ENCODE measurements at regions not wholly inside any gene's neighbourhood (a gene's known extent, or its start where the extent isn't known, plus 50 kb on each side); places are given as distances from the start of the nearest gene placed in this dataset.

DNA sequence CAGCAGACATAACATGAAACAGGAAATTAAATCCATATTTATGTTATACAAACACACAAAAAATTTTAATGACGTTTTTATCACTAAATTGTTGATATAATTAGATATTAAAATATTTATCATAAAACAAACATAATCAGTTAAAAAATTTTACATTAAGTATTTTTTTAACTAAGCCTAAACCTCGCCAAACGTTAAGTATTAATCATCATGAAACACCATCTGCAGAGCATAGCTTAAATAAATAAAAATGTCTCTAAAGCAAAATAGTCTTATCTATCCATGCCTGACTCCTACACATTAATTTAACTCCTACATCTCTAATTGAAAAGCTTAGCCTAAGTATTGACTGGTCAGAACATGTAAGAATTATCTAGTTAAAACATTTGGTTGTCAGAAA lies 271.6 kb upstream of the RND3 start:
- H3K27ac ChIP-seq (ENCODE audit: extremely low read depth, low read depth, low read length) = no peak overlapping the region
- H3K4me1 ChIP-seq (ENCODE audit: control insufficient read depth, insufficient read depth, low read length) = no peaks in the 10 kb centered on the region
- ChIA-PET POLR2A (no interaction called here), CTCF (no interaction called here)
- no peaks in the 10 kb centered on the region for H3K36me3 ChIP-seq (ENCODE audit: control insufficient read depth in 2 of 2, insufficient read depth in 1 of 2, low read length in 2 of 2)
- no peaks in the 10 kb centered on the region; the same call in 1 of the 2 replicates for H3K9me3 ChIP-seq (ENCODE audit: control insufficient read depth, insufficient read depth, low read depth, low read length)
- TF ChIP-seq ZBTB1 (tag by site-specific recombination; IDR thresholded peaks at IDR 0.05) = no peak
- no peak for TF ChIP-seq ZBTB17 (tag by site-specific recombination; IDR thresholded peaks at IDR 0.05)
- H3K4me3 ChIP-seq (ENCODE audit: low read depth, low read length) = no peak overlapping the region

DNA sequence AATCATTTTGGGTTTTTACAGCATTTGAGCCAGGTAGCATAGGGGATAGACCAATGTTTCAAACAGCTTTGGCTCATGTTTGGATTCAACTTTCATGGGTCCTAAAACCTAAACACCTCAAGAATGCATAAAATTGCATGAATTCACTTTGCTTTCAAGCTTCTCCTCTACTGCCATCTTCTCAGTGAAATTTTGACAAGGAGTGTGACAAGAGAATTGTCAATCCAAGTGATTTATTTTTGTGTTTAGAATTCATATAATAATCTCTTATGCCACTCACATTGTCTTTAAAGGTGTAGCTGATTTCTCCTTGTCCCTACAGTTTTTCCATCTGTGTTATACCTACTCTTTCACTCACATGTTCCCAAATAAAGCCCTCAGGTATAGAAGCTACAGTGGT lies 264.8 kb upstream of the RND3 start:
- no peaks in the 10 kb centered on the region for H3K4me1 ChIP-seq (ENCODE audit: control insufficient read depth, insufficient read depth, low read length)
- no peak overlapping the region for H3K27ac ChIP-seq (ENCODE audit: extremely low read depth, low read depth, low read length)
- H3K36me3 ChIP-seq (ENCODE audit: control insufficient read depth in 2 of 2, insufficient read depth in 1 of 2, low read length in 2 of 2) = no peaks in the 10 kb centered on the region
- no peaks in the 10 kb centered on the region for H3K9me3 ChIP-seq (ENCODE audit: control insufficient read depth, insufficient read depth, low read depth, low read length)
- ChIA-PET CTCF (no interaction called here), POLR2A (no interaction called here)
- no peak for TF ChIP-seq ZNF792 (tag by site-specific recombination; IDR thresholded peaks at IDR 0.05)
- TF ChIP-seq ZNF707 (tag by site-specific recombination; IDR thresholded peaks at IDR 0.05) = no peak
- no peak for TF ChIP-seq OVOL3 (tag by site-specific recombination; IDR thresholded peaks at IDR 0.05)
- no peak for TF ChIP-seq SCRT2 (tag by site-specific recombination; IDR thresholded peaks at IDR 0.05)
- TF ChIP-seq, protein P1, sequence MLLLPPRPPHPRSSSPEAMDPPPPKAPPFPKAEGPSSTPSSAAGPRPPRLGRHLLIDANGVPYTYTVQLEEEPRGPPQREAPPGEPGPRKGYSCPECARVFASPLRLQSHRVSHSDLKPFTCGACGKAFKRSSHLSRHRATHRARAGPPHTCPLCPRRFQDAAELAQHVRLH (tag by site-specific recombination; IDR thresholded peaks at IDR 0.05) = no peak
- TF ChIP-seq ZNF324 (tag by site-specific recombination; IDR thresholded peaks at IDR 0.05) = no peak
- TF ChIP-seq, protein P2, sequence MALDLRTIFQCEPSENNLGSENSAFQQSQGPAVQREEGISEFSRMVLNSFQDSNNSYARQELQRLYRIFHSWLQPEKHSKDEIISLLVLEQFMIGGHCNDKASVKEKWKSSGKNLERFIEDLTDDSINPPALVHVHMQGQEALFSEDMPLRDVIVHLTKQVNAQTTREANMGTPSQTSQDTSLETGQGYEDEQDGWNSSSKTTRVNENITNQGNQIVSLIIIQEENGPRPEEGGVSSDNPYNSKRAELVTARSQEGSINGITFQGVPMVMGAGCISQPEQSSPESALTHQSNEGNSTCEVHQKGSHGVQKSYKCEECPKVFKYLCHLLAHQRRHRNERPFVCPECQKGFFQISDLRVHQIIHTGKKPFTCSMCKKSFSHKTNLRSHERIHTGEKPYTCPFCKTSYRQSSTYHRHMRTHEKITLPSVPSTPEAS (tag by site-specific recombination; IDR thresholded peaks at IDR 0.05) = no peak
- TF ChIP-seq, protein P3, sequence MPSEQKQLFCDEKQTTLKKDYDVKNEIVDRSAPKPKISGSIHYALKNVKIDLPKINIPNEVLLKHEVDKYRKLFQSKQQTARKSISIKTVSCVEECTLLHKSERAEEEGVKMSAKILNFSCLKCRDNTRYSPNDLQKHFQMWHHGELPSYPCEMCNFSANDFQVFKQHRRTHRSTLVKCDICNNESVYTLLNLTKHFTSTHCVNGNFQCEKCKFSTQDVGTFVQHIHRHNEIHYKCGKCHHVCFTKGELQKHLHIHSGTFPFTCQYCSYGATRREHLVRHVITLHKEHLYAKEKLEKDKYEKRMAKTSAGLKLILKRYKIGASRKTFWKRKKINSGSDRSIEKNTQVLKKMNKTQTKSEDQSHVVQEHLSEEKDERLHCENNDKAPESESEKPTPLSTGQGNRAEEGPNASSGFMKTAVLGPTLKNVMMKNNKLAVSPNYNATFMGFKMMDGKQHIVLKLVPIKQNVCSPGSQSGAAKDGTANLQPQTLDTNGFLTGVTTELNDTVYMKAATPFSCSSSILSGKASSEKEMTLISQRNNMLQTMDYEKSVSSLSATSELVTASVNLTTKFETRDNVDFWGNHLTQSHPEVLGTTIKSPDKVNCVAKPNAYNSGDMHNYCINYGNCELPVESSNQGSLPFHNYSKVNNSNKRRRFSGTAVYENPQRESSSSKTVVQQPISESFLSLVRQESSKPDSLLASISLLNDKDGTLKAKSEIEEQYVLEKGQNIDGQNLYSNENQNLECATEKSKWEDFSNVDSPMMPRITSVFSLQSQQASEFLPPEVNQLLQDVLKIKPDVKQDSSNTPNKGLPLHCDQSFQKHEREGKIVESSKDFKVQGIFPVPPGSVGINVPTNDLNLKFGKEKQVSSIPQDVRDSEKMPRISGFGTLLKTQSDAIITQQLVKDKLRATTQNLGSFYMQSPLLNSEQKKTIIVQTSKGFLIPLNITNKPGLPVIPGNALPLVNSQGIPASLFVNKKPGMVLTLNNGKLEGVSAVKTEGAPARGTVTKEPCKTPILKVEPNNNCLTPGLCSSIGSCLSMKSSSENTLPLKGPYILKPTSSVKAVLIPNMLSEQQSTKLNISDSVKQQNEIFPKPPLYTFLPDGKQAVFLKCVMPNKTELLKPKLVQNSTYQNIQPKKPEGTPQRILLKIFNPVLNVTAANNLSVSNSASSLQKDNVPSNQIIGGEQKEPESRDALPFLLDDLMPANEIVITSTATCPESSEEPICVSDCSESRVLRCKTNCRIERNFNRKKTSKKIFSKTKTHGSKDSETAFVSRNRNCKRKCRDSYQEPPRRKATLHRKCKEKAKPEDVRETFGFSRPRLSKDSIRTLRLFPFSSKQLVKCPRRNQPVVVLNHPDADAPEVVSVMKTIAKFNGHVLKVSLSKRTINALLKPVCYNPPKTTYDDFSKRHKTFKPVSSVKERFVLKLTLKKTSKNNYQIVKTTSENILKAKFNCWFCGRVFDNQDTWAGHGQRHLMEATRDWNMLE (tag by site-specific recombination; conservative IDR thresholded peaks at IDR 0.05; ENCODE audit: low read depth) = no peak
- TF ChIP-seq, protein P4, sequence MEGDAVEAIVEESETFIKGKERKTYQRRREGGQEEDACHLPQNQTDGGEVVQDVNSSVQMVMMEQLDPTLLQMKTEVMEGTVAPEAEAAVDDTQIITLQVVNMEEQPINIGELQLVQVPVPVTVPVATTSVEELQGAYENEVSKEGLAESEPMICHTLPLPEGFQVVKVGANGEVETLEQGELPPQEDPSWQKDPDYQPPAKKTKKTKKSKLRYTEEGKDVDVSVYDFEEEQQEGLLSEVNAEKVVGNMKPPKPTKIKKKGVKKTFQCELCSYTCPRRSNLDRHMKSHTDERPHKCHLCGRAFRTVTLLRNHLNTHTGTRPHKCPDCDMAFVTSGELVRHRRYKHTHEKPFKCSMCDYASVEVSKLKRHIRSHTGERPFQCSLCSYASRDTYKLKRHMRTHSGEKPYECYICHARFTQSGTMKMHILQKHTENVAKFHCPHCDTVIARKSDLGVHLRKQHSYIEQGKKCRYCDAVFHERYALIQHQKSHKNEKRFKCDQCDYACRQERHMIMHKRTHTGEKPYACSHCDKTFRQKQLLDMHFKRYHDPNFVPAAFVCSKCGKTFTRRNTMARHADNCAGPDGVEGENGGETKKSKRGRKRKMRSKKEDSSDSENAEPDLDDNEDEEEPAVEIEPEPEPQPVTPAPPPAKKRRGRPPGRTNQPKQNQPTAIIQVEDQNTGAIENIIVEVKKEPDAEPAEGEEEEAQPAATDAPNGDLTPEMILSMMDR (tag by site-specific recombination; IDR thresholded peaks at IDR 0.05) = no peak
- TF ChIP-seq ZNF747 (tag by site-specific recombination; IDR thresholded peaks at IDR 0.05) = no peak
- TF ChIP-seq, protein P5, sequence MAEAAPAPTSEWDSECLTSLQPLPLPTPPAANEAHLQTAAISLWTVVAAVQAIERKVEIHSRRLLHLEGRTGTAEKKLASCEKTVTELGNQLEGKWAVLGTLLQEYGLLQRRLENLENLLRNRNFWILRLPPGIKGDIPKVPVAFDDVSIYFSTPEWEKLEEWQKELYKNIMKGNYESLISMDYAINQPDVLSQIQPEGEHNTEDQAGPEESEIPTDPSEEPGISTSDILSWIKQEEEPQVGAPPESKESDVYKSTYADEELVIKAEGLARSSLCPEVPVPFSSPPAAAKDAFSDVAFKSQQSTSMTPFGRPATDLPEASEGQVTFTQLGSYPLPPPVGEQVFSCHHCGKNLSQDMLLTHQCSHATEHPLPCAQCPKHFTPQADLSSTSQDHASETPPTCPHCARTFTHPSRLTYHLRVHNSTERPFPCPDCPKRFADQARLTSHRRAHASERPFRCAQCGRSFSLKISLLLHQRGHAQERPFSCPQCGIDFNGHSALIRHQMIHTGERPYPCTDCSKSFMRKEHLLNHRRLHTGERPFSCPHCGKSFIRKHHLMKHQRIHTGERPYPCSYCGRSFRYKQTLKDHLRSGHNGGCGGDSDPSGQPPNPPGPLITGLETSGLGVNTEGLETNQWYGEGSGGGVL (tag by site-specific recombination; IDR thresholded peaks at IDR 0.05) = no peak
- no peak for TF ChIP-seq SP3 (tag by site-specific recombination; IDR thresholded peaks at IDR 0.05)
- no peak for TF ChIP-seq ZNF433 (tag by site-specific recombination; IDR thresholded peaks at IDR 0.05; ENCODE audit: low read depth)
- no peak overlapping the region for H3K4me3 ChIP-seq (ENCODE audit: low read depth, low read length)

Measured in HEK293 (cell line).